ENCODE measurements at regions not wholly inside any gene's neighbourhood (a gene's known extent, or its start where the extent isn't known, plus 50 kb on each side); places are given as distances from the start of the nearest gene placed in this dataset.

DNA sequence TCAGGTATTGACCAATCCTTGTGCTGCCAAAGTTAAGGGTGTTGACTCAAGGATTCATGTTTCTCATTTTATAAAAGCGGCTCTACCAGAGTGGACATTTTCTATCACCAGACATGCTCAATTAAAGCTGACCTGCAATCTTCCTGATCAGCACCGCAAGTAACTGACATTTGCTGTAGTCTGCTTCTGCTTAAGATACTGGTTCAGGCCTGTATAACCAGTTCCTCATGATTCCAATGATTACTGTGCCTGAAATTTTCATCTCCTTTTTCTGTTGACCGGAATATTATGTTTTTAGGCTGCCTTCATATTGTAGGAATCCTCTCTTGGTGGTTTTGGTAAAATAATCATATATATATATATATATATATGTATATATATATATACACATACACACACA is 160.2 kb upstream of the SPIN4 start:
- TF ChIP-seq, protein P1, sequence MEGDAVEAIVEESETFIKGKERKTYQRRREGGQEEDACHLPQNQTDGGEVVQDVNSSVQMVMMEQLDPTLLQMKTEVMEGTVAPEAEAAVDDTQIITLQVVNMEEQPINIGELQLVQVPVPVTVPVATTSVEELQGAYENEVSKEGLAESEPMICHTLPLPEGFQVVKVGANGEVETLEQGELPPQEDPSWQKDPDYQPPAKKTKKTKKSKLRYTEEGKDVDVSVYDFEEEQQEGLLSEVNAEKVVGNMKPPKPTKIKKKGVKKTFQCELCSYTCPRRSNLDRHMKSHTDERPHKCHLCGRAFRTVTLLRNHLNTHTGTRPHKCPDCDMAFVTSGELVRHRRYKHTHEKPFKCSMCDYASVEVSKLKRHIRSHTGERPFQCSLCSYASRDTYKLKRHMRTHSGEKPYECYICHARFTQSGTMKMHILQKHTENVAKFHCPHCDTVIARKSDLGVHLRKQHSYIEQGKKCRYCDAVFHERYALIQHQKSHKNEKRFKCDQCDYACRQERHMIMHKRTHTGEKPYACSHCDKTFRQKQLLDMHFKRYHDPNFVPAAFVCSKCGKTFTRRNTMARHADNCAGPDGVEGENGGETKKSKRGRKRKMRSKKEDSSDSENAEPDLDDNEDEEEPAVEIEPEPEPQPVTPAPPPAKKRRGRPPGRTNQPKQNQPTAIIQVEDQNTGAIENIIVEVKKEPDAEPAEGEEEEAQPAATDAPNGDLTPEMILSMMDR (IDR thresholded peaks at IDR 0.05; ENCODE audit: borderline replicate concordance, extremely low read depth, low read length, poor library complexity, severe bottlenecking) = no peak
- TF ChIP-seq EZH2 (IDR thresholded peaks at IDR 0.05; ENCODE audit: borderline replicate concordance, low read depth, low read length, severe bottlenecking) = no peak

Data from DND-41 (cell line).